GM10248 (cell line): ENCODE measurements at regions not wholly inside any gene's neighbourhood (a gene's known extent, or its start where the extent isn't known, plus 50 kb on each side); places are given as distances from the start of the nearest gene placed in this dataset.

Source experiments
- CTCF ChIA-PET: fragments of 300-600 bp; sonication (Branson Sonifier 250); formaldehyde crosslinking; extraction: SDS; loops from one replicate; lab custom pipeline; 2021; ENCODE audit warnings: antibody characterized with exemption; lab: Yijun Ruan, JAX
- POLR2A ChIA-PET: fragments of 350-650 bp; sonication (Branson Sonifier 250); formaldehyde crosslinking; extraction: SDS; loops from one replicate; lab custom pipeline; 2020; ENCODE audit warnings: antibody characterized with exemption; lab: Yijun Ruan, JAX
- DNase-seq: peaks from one replicate; pipeline ENCODE4 v3.0.0; 2012; ENCODE audit errors: extremely low spot score
- CTCF ChIP-seq: IDR thresholded peaks from 2 replicates; pipeline ENCODE4 v1.5.1; 2012; ENCODE audit warnings: mild to moderate bottlenecking, low read depth; ENCODE audit errors: extremely low read depth, missing control alignments, control extremely low read depth

GRCh38 chr3:72204452-72204851 lies 419.5 kb upstream of the PROK2 start:
- no peak for DNase-seq
- TF ChIP-seq CTCF: no peak
- ChIA-PET POLR2A (no interaction called here), CTCF (interaction anchor here (0.9 to 1.5 kb wide), 2 partner anchors 26 to 76 kb away, joined by 3 read pairs; no protein-coding TSS in a partner anchor)

GRCh38 chr3:72203613-72204349 lies 418.8 kb upstream of the PROK2 start:
- no peak for TF ChIP-seq CTCF
- CTCF ChIA-PET: interaction anchor here (1.1 to 1.2 kb wide), 2 partner anchors 20 to 23 kb away, joined by 3 read pairs; no protein-coding TSS in a partner anchor
- POLR2A ChIA-PET: no interaction called here
- no peak for DNase-seq

GRCh38 chr3:72203105-72203504 lies 418.2 kb upstream of the PROK2 start:
- TF ChIP-seq CTCF: no peak
- ChIA-PET CTCF (interaction anchor here (1.1 to 1.2 kb wide), 2 partner anchors 21 to 24 kb away, joined by 3 read pairs; no protein-coding TSS in a partner anchor), POLR2A (no interaction called here)
- DNase-seq: no peak

DNA sequence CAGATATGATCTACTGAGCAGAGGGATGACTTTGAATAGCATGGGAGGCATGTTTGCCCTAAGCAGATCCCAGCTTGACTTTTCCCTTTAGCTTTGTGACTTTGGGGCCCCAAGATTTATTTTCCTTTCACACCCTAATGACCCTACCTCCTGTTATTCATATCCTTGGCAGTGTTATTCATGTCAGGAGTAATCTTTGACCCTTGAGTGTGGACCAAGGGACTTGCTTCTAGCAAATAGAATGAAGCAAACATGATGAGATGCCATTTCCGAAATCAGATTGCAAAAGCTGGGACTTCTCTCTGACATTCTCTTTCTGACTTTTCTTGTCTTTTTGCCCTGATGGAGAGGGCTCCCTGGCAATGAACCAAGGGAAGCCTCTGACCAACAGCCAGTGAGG lies 415.4 kb upstream of the PROK2 start:
- CTCF ChIA-PET: no interaction called here
- POLR2A ChIA-PET: no interaction called here
- DNase-seq: no peak
- TF ChIP-seq CTCF: no peak

- DNase-seq: no peak
- TF ChIP-seq CTCF: no peak
- POLR2A ChIA-PET: no interaction called here
- CTCF ChIA-PET: interaction anchor here (1.0 kb wide), 1 partner anchor 325 kb away, joined by 3 read pairs; no protein-coding TSS in a partner anchor
These were observed 414.6 kb upstream of the PROK2 start for GRCh38 chr3:72199530-72199929.

- TF ChIP-seq CTCF: no peak
- ChIA-PET POLR2A (no interaction called here), CTCF (interaction anchor here (0.8 to 1.8 kb wide), 4 partner anchors 8 to 321 kb away, joined by 3 to 9 read pairs (median 4); no protein-coding TSS in a partner anchor)
- DNase-seq: no peak
These were observed 411.5 kb upstream of the PROK2 start for GRCh38 chr3:72196377-72196929.
